Central memory CD4-positive, alpha-beta T cell (primary cell): ENCODE measurements at regions not wholly inside any gene's neighbourhood (a gene's known extent, or its start where the extent isn't known, plus 50 kb on each side); places are given as distances from the start of the nearest gene placed in this dataset.

ENCODE experiments used
- DNase-seq: peaks from one replicate; pipeline ENCODE4 v3.0.0; 2022

GRCh38 chr2:136557203-136557602 lies 208.1 kb upstream of the THSD7B start:
- DNase-seq = no peak

- no peak for DNase-seq
Observed at GRCh38 chr2:136550181-136550580, 215.2 kb upstream of the THSD7B start.

- DNase-seq = no peak
Observed at GRCh38 chr2:136539355-136539754, 226.0 kb upstream of the THSD7B start.

- no peak for DNase-seq
Observed at GRCh38 chr2:136538489-136538888, 226.9 kb upstream of the THSD7B start.

GRCh38 chr2:136534811-136535210 lies 230.5 kb upstream of the THSD7B start:
- DNase-seq = no peak

GRCh38 chr2:136532171-136532570 lies 233.2 kb upstream of the THSD7B start:
- DNase-seq = no peak

- DNase-seq = no peak
Observed at GRCh38 chr2:136531731-136532130, 233.6 kb upstream of the THSD7B start.

- no peak for DNase-seq
Observed at GRCh38 chr2:136530146-136530545, 235.2 kb upstream of the THSD7B start.

- no peak for DNase-seq
Observed at GRCh38 chr2:136527560-136527959, 237.8 kb upstream of the THSD7B start.

- no peak for DNase-seq
Observed at GRCh38 chr2:136522724-136523123, 242.6 kb upstream of the THSD7B start.

- DNase-seq = no peak
Observed at GRCh38 chr2:136517716-136518115, 247.6 kb upstream of the THSD7B start.

GRCh38 chr2:136510244-136510643 lies 255.1 kb upstream of the THSD7B start:
- no peak for DNase-seq

- DNase-seq = no peak
Observed at GRCh38 chr2:136505462-136505861, 259.9 kb upstream of the THSD7B start.

GRCh38 chr2:136502660-136503059 lies 262.7 kb upstream of the THSD7B start:
- no peak for DNase-seq

GRCh38 chr2:136497709-136498108 lies 267.6 kb upstream of the THSD7B start:
- DNase-seq = no peak

GRCh38 chr2:136496966-136497365 lies 268.4 kb upstream of the THSD7B start:
- no peak for DNase-seq

GRCh38 chr2:136495636-136496035 lies 269.7 kb upstream of the THSD7B start:
- DNase-seq = no peak

GRCh38 chr2:136492901-136493300 lies 272.4 kb upstream of the THSD7B start:
- no peak for DNase-seq

GRCh38 chr2:136490100-136490499 lies 275.2 kb upstream of the THSD7B start:
- no peak for DNase-seq

- DNase-seq = no peak
Observed at GRCh38 chr2:136487421-136487820, 277.9 kb upstream of the THSD7B start.

- no peak for DNase-seq
Observed at GRCh38 chr2:136486115-136486514, 279.2 kb upstream of the THSD7B start.

GRCh38 chr2:136482966-136483365 lies 282.4 kb upstream of the THSD7B start:
- DNase-seq = no peak

GRCh38 chr2:136482006-136482405 lies 283.3 kb upstream of the THSD7B start:
- no peak for DNase-seq

- no peak for DNase-seq
Observed at GRCh38 chr2:136479696-136480095, 285.6 kb upstream of the THSD7B start.

GRCh38 chr2:136468799-136469369 lies 296.5 kb upstream of the THSD7B start:
- no peak for DNase-seq

GRCh38 chr2:136452528-136452927 lies 312.8 kb upstream of the THSD7B start:
- DNase-seq = no peak
